ENCODE measurements at regions not wholly inside any gene's neighbourhood (a gene's known extent, or its start where the extent isn't known, plus 50 kb on each side); places are given as distances from the start of the nearest gene placed in this dataset.

- DNase-seq (ENCODE audit: low spot score) = no peak
Observed at GRCh38 chr10:118835682-118836326, 81.0 kb upstream of the CACUL1 start.

GRCh38 chr10:118838364-118838763 is 83.6 kb upstream of the CACUL1 start:
- no peak for DNase-seq (ENCODE audit: low spot score)

GRCh38 chr10:118839348-118839747 is 84.6 kb upstream of the CACUL1 start:
- DNase-seq (ENCODE audit: low spot score) = no peak

- no peak for DNase-seq (ENCODE audit: low spot score)
Observed at GRCh38 chr10:118840071-118840775, 85.5 kb upstream of the CACUL1 start.

DNA sequence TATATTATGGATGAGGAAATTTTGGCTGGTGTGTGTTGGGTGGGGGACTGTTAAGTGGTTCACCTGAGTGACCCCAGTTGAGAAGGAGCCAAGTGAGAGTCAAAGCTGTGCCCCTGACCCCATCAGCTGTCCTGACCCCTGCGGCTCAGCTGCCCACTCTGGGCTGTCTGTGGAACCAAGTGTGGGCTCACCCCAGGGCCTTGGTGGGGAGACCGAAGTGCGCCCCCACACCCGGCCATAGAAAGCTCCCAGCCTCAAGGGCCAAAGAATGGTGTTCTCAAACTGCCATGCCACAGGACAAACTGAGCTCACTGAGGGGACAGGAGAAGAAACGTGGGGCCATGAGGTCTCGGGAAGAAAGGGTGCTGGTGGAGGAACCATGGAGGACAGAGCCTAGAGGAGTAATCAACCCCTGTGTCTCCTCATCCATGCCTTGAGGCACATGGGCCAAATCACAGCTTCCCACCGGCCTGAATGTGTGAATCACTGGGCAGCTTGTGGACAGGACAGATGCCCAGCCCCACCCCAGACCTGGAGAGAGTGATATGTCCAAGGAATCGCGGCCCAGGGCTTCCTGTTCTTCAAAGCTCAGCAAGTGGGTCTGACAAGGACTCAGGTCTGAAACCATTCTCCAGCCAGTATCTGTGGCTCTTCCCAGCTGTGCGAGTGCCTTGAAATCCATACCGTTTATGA is 86.2 kb upstream of the CACUL1 start:
- no peak for DNase-seq (ENCODE audit: low spot score)

DNA sequence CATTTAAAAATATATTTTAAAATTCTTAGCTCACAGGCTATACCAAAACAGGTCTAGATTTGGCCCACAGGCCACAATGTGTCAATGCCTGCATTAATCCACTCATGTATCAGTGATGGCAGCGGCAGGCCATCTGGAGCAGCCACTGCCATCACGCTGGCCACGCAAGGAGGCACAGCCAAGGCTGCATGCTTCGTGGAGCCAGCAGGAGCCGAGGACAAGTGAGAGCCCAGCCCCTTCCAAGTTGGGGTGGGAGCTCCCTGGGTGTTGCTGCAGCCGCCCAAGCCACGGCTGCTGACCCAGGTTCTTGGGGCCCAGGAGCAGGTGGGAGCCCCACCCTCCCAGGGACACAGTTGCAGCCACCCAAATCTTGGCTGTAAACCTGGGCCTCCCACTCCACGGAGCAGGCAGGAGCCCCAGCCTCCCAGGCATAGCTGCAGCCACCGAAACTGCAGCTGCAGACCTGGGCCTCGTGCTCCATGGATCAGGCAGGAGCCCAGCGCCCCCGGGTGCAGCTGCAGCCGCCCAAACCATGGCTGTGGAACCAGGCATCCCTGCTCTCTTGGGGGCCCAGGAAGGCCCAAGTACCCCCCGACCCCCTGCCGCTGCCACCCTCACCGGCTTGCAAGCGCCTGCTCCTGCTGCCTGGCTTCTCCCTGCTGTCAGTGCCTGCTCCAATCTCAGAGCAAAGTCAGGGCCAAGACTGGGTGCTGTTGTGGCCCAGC is 87.3 kb upstream of the CACUL1 start:
- DNase-seq (ENCODE audit: low spot score) = no peak

DNA sequence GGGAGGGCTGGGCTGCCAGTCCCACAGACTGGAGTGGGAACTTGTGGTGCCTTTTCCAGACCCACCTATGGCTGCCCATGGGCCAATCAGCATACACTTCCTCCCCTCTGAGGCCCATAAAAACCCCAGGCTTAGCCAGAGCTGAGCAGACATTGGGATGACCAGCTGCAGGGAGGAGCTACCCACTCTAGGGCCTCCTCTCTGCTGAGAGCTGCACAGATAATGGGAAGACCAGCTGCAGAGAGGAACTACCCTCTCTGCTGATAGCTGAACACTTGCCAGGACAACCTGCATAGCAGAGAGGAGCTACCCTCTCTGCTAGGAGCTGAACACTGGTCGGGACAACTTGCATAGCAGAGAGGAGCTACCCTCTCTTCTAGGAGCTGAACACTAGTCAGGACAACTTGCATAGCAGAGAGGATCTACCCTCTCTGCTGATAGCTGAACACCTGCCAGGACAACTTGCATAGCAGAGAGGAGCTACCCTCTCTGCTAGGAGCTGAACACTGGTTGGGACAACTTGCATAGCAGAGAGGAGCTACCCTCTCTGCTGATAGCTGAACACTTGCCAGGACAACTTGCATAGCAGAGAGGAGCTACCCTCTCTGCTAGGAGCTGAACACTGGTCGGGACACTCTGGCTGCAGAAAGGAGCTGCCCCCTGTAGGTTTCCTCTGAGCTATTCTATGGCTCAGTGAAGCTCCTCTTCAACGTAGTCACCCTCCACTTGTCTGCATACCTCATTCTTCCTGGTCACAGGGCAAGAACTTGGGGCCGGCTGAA is 88.3 kb upstream of the CACUL1 start:
- no peak for DNase-seq (ENCODE audit: low spot score)

- no peak for DNase-seq (ENCODE audit: low spot score)
Observed at GRCh38 chr10:118843647-118844265, 89.0 kb upstream of the CACUL1 start.

DNA sequence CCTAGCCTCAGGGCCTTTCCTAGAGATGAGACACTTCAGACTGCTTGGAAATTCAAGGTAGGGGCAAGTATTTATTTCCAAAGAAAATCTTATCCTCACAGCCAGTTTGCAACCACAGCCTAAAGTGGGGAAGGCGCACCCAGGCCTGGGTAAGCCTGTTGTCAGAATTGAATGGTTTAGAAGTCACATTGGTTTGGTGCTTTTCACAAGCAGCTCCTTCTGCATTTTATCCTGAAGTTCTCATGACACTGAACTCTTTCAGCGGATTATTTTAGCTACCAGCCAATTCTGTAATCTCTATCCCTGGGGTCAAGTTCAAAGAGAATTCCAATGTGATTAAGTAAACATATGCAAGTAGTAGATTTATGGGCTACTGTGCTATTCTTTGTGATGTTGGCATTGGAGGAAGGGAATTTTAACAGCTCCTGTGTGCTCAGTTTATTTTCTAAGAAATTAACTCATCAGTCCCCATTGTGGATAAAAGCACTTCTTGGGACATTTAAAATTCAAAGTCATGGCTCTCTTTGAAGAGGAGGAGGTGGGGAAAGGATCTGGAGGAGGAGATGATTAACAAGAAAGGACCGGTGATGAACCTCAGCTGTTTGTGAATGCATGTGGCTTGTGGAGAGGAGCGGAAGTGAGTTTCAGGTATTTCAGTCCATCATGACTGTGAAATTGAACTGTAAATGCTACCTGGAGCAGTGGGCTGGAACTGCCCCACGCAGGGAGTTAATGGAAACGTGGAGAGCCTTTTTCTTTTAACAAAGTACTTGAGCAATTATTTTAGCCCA is 90.2 kb upstream of the CACUL1 start:
- DNase-seq (ENCODE audit: low spot score) = no peak

GRCh38 chr10:118845776-118846175 is 91.0 kb upstream of the CACUL1 start:
- DNase-seq (ENCODE audit: low spot score) = no peak

- DNase-seq (ENCODE audit: low spot score) = peak; percentile 31
Observed at GRCh38 chr10:118850418-118851061, 95.8 kb upstream of the CACUL1 start.

DNA sequence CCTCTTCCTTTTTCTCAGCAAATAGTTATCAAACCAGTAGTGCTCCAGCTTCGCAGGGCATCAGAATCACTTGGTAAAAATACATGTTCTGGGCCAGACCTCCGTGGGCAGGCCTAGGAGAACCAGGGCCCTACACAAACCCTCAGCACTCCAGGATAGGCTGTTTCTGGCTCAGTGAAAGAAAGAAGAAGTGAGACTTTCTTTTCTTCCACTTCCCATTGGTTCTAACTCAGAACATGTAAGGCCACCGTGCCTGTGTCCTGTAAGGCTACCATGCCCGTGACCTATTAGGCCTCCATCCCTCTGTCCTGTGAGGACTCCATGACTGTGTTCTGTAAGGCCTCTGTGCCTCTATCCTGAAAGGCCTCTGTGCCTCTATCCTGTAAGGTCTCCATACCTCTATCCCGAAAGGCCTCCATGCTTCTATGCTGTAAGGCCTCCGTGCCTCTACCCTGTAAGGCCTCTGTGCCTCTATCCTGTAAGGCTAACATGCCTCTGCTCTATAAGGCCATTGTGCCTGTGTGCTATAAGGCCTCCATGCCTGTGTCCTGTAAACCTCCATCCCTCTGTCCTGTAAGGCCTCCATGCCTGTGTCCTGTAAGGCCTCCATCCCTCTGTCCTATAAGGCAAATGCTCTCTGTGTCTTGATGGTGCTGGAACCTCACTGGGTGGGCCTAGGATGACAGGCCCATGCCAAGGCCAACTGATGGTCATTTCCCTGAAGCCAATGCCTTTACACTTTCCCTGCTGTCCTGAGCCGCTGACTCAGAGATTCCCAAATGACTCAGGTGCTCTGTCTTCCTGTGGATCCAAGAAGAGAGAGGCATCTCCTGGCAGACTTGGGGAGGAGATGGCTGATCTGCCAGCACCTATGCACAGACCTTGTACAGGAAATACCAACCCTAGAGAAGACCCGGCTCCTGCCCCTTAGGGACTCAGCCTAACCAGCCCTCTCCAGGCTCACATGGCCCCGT is 96.6 kb upstream of the CACUL1 start:
- DNase-seq (ENCODE audit: low spot score) = no peak

DNA sequence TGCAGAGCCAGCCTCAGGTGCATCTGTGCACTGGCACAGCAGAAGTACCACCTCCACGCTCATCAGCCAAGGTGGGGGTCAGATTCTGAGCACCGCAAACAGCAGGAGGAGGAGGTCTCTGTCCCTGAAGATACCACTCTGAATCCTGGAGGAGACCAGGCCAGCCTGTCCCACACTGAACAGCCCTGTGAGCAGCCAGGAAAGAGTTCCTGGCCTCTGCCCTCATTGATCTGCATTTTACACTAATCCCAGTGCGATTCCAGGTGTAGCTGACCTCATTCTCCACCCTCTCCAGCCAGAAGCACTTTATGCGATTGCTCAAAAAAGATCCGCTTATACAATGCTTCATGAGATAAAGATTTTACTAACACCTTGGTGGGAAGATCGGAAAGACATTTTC is 99.1 kb upstream of the CACUL1 start:
- no peak for DNase-seq (ENCODE audit: low spot score)

- DNase-seq (ENCODE audit: low spot score) = no peak
Observed at GRCh38 chr10:118856106-118856505, 101.3 kb upstream of the CACUL1 start.

- no peak for DNase-seq (ENCODE audit: low spot score)
Observed at GRCh38 chr10:118865998-118866693, 111.4 kb upstream of the CACUL1 start.

DNA sequence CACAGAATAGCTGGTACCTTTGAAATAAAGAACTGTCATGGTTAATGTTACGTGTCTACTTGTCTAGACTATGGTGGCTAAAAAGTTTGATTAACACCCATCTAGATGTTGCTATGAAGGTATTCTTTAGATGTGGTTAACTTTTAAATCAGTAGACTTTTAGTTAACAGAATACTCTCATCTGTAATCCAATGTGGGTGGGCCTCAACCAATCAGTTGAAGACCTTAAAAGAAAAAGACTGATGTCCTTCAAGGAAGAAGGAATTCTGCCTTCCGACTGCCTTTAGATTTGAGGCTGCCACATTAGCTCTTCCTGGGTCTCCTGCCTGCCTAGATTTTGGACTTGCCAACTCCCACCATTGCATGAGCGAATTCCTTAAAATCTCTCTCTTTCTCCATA is 113.0 kb upstream of the CACUL1 start:
- DNase-seq (ENCODE audit: low spot score) = no peak

- no peak for DNase-seq (ENCODE audit: low spot score)
Observed at GRCh38 chr10:118868589-118868988, 113.8 kb upstream of the CACUL1 start.
